NOMO-1 treated with dmso at 0.1 percent for 144 hours (cell line): ENCODE measurements at regions not wholly inside any gene's neighbourhood (a gene's known extent, or its start where the extent isn't known, plus 50 kb on each side); places are given as distances from the start of the nearest gene placed in this dataset.
"Not testable (repeated sequence)": the region's sequence is repeated elsewhere in the genome, so short reads cannot be mapped to it uniquely, and the experiment has no call there.

Source experiments
- DNase-seq: peaks from one replicate; lab custom pipeline; 2025; ENCODE audit not compliant: unreplicated experiment; lab: John Stamatoyannopoulos, UW

- DNase-seq: no peak
Observed at GRCh38 chrX:26631385-26631784, 415.4 kb downstream of the MAGEB5 start.

- DNase-seq: no peak
Observed at GRCh38 chrX:26613956-26614355, 398.0 kb downstream of the MAGEB5 start.

- no peak for DNase-seq
Observed at GRCh38 chrX:26606971-26607370, 391.0 kb downstream of the MAGEB5 start.

- DNase-seq: no peak
Observed at GRCh38 chrX:26597981-26598380, 382.0 kb downstream of the MAGEB5 start.

GRCh38 chrX:26590849-26591248, 374.9 kb downstream of the MAGEB5 start:
- no peak for DNase-seq

GRCh38 chrX:26586570-26586969, 370.6 kb downstream of the MAGEB5 start:
- DNase-seq: no peak

GRCh38 chrX:26581091-26581490, 365.1 kb downstream of the MAGEB5 start:
- no peak for DNase-seq

GRCh38 chrX:26580021-26580420, 364.1 kb downstream of the MAGEB5 start:
- DNase-seq: no peak

- no peak for DNase-seq
Observed at GRCh38 chrX:26574234-26574633, 358.3 kb downstream of the MAGEB5 start.

- no peak for DNase-seq
Observed at GRCh38 chrX:26562156-26562555, 346.2 kb downstream of the MAGEB5 start.

- DNase-seq: no peak
Observed at GRCh38 chrX:26559855-26560254, 343.9 kb downstream of the MAGEB5 start.

GRCh38 chrX:26558719-26559386, 342.9 kb downstream of the MAGEB5 start:
- DNase-seq: no peak

- no peak for DNase-seq
Observed at GRCh38 chrX:26557691-26558321, 341.8 kb downstream of the MAGEB5 start.

GRCh38 chrX:26525768-26526167, 309.8 kb downstream of the MAGEB5 start:
- DNase-seq: not testable (repeated sequence)

GRCh38 chrX:26522501-26522900, 306.5 kb downstream of the MAGEB5 start:
- DNase-seq: no peak

GRCh38 chrX:26511589-26512363, 295.8 kb downstream of the MAGEB5 start:
- no peak for DNase-seq

GRCh38 chrX:26470941-26471340, 255.0 kb downstream of the MAGEB5 start:
- DNase-seq: no peak

GRCh38 chrX:26466387-26466786, 250.4 kb downstream of the MAGEB5 start:
- no peak for DNase-seq

- no peak for DNase-seq
Observed at GRCh38 chrX:26445288-26445687, 229.3 kb downstream of the MAGEB5 start.

- not testable (repeated sequence) for DNase-seq
Observed at GRCh38 chrX:26444417-26444816, 228.4 kb downstream of the MAGEB5 start.

GRCh38 chrX:26442340-26442739, 226.4 kb downstream of the MAGEB5 start:
- DNase-seq: no peak

GRCh38 chrX:26414534-26414933, 198.6 kb downstream of the MAGEB5 start:
- DNase-seq: no peak
